K562 (cell line): ENCODE measurements at regions not wholly inside any gene's neighbourhood (a gene's known extent, or its start where the extent isn't known, plus 50 kb on each side); places are given as distances from the start of the nearest gene placed in this dataset.
A peak's percentile ranks its signal among the peaks of the same experiment; 100 is the strongest.

Source experiments
- ATAC-seq: fragments of 200-7000 bp; cut with Tn5 transposase; 3 replicates; pipeline ENCODE4 v1.9.1; 2020; ENCODE audit warnings: moderate library complexity
- BruUV-seq: library from RNA; stranded (reverse); fragments of 400-500 nt; replicated peaks from 2 replicates; lab custom pipeline; 2021; lab: Mats Ljungman, UMichigan
- CTCF ChIA-PET: fragments of 300-600 bp; formaldehyde crosslinking; extraction: SDS; loops from one replicate; lab custom pipeline; 2021; ENCODE audit warnings: low intra/inter-chr PET ratio; lab: Yijun Ruan, JAX
- POLR2A ChIA-PET: fragments of 300-600, 350-650 bp; sonication (Branson Sonifier 250); formaldehyde crosslinking; extraction: SDS; loops from one replicate; lab custom pipeline; 2021; ENCODE audit warnings: antibody characterized with exemption, inconsistent platforms; lab: Yijun Ruan, JAX
- DNase-seq, 4 experiments: peaks; one replicate each; pipeline versions ENCODE4 v3.0.0 to v3.0.0-alpha.2; 2011 to 2018; ENCODE audit warnings: low spot score in 3 of 4, mixed read lengths in 3 of 4; ENCODE audit errors: extremely low read depth in 1 of 4
- FAIRE-seq: peaks from 2 replicates; lab custom pipeline; 2011; peaks lifted over from hg19 to GRCh38; lab: Jason Lieb, UNC
- H2AFZ ChIP-seq: 2 replicates; pipeline ENCODE4 v1.6.0; 2011; ENCODE audit warnings: low read depth, low read length, control low read depth, inconsistent platforms
- H3K27ac ChIP-seq: fragments of 200-600 bp; 3 replicates; pipeline ENCODE4 v1.8.0; 2011; ENCODE audit warnings: low read depth, mild to moderate bottlenecking, control low read depth, inconsistent platforms, low read length, moderate library complexity, mixed read lengths; ENCODE audit errors: extremely low read depth
- H3K27me3 ChIP-seq, 2 experiments: fragments of 300-600 bp in 1 of 2; 2 replicates in 1 of 2; 3 replicates in 1 of 2; pipeline versions ENCODE4 v1.6.0 to v1.8.0; 2011; ENCODE audit warnings: inconsistent platforms in 2 of 2, low read length in 2 of 2, mild to moderate bottlenecking in 1 of 2, mixed read lengths in 1 of 2, moderate library complexity in 1 of 2; ENCODE audit not compliant: control insufficient read depth in 2 of 2, insufficient read depth in 2 of 2
- H3K36me3 ChIP-seq: fragments of 300-600 bp; 3 replicates; pipeline ENCODE4 v1.8.0; 2011; ENCODE audit warnings: mild to moderate bottlenecking, low read length, inconsistent platforms; ENCODE audit not compliant: control insufficient read depth, insufficient read depth
- H3K4me1 ChIP-seq, 2 experiments: fragments of 200-600 bp in 1 of 2; replicated peaks in 1 of 2; 2 replicates in 1 of 2; 3 replicates in 1 of 2; pipeline versions ENCODE4 v1.5.1 to v1.8.0; 2011; ENCODE audit warnings: inconsistent platforms in 2 of 2, low read length in 2 of 2, mild to moderate bottlenecking in 1 of 2, mixed read lengths in 1 of 2, moderate library complexity in 1 of 2; ENCODE audit not compliant: control insufficient read depth in 2 of 2, insufficient read depth in 2 of 2
- H3K4me2 ChIP-seq: 2 replicates; pipeline ENCODE4 v1.6.1; 2011; ENCODE audit warnings: low read length, control low read depth, inconsistent platforms, mixed read lengths; ENCODE audit not compliant: insufficient read depth
- H3K4me3 ChIP-seq: fragments of 200-600 bp; sonication (generic), shearing (Covaris generic); 2 replicates; pipeline ENCODE4 v1.5.1; 2016; ENCODE audit warnings: control low read depth, inconsistent platforms
- H3K79me2 ChIP-seq: fragments of 200-600 bp; 3 replicates; pipeline ENCODE4 v1.8.0; 2011; ENCODE audit warnings: low read length, inconsistent platforms; ENCODE audit not compliant: control insufficient read depth, insufficient read depth
- H3K9ac ChIP-seq, 2 experiments: 2 replicates each; pipeline versions ENCODE4 v1.6.0 to v1.6.1; 2011; ENCODE audit warnings: low read depth in 2 of 2, low read length in 2 of 2, control low read depth in 1 of 2, inconsistent platforms in 1 of 2, mild to moderate bottlenecking in 1 of 2, mixed read lengths in 1 of 2; ENCODE audit not compliant: insufficient read depth in 1 of 2
- H3K9me1 ChIP-seq: one replicate; pipeline ENCODE4 v1.6.0; 2011; ENCODE audit warnings: inconsistent platforms, mild to moderate bottlenecking, low read length, moderate library complexity; ENCODE audit not compliant: control insufficient read depth, insufficient read depth
- H3K9me3 ChIP-seq: replicated peaks from 2 replicates; pipeline ENCODE4 v1.5.1; 2011; ENCODE audit warnings: low read depth, low read length, inconsistent platforms; ENCODE audit not compliant: control insufficient read depth, insufficient read depth
- H4K20me1 ChIP-seq: replicated peaks from 2 replicates; pipeline ENCODE4 v1.6.1; 2011; ENCODE audit warnings: low read length, inconsistent platforms, mixed read lengths; ENCODE audit not compliant: control insufficient read depth, insufficient read depth
- CEBPG ChIP-seq, 3 experiments: fragments of 200-800 bp in 1 of 3; sonication (Bioruptor generic) in 1 of 3; sonication (generic) in 1 of 3; formaldehyde crosslinking in 1 of 3; IDR thresholded peaks in 2 of 3; conservative IDR thresholded peaks in 1 of 3; 2 replicates each; pipeline versions ENCODE4 v1.6.1 to v1.8.0; 2016 to 2022; ENCODE audit warnings: missing compliant biosample characterization in 2 of 3, missing genetic modification characterization in 2 of 3, mild to moderate bottlenecking in 1 of 3, missing genetic modification reagents in 1 of 3
- MCM7 ChIP-seq, 2 experiments: fragments of 450-650 bp; IDR thresholded peaks; 2 replicates each; pipeline ENCODE4 v1.6.1; 2016 to 2018
- RAD21 ChIP-seq, 2 experiments: fragments of 250-450 bp in 1 of 2; fragments of 450-650 bp in 1 of 2; sonication (Bioruptor Pico) in 1 of 2; formaldehyde crosslinking in 1 of 2; IDR thresholded peaks in 1 of 2; conservative IDR thresholded peaks in 1 of 2; 2 replicates each; pipeline versions ENCODE4 v1.4.0 to v1.8.0; 2020 to 2022; ENCODE audit warnings: mild to moderate bottlenecking in 2 of 2, moderate library complexity in 1 of 2
- RBM22 ChIP-seq: fragments of 200-400 bp; formaldehyde crosslinking; IDR thresholded peaks from 2 replicates; pipeline ENCODE4 v1.6.1; 2018; ENCODE audit warnings: low read length, low read depth; ENCODE audit not compliant: poor library complexity, severe bottlenecking
- SMC3 ChIP-seq: conservative IDR thresholded peaks from 2 replicates; pipeline ENCODE4 v1.6.1; 2011; ENCODE audit warnings: low read depth, low read length, improper control_type of control experiment; ENCODE audit not compliant: insufficient read depth
- WGBS: fragments of 100-300 bp; shearing (Covaris generic); methylation state at CpG from one replicate; pipeline ENCODE4 v1.1.6; 2016; ENCODE audit warnings: low coverage, mixed read lengths; ENCODE audit not compliant: insufficient coverage; ENCODE audit errors: missing lambda C conversion rate; 5-methylcytosine and 5-hydroxymethylcytosine counted together
- in situ Hi-C: fragments of 300-500 bp; cut with MboI; formaldehyde crosslinking; loops from 4 replicates; pipeline ENCODE4 v1.15.0; 2018; ENCODE audit warnings: inconsistent platforms, mixed read lengths
- intact Hi-C: fragments of 100-400 bp; cut with micrococcal nuclease; formaldehyde crosslinking; loops from 2 replicates; pipeline ENCODE4 v1.14.2; 2022
- TF ChIP-seq, protein P1 (sequence below): fragments of 450-650 bp; IDR thresholded peaks from 2 replicates; pipeline ENCODE4 v1.7.0; 2016; ENCODE audit warnings: borderline replicate concordance
- TF ChIP-seq, protein P2 (sequence below), 3 experiments: IDR thresholded peaks in 2 of 3; conservative IDR thresholded peaks in 1 of 3; 2 replicates each; pipeline ENCODE4 v1.5.1; 2011 to 2012; ENCODE audit warnings: low read length in 3 of 3, mild to moderate bottlenecking in 3 of 3, control low read depth in 2 of 3, improper control_type of control experiment in 1 of 3, inconsistent platforms in 1 of 3, low read depth in 1 of 3, mixed read lengths in 1 of 3, moderate library complexity in 1 of 3; ENCODE audit not compliant: insufficient read depth in 2 of 3

DNA sequence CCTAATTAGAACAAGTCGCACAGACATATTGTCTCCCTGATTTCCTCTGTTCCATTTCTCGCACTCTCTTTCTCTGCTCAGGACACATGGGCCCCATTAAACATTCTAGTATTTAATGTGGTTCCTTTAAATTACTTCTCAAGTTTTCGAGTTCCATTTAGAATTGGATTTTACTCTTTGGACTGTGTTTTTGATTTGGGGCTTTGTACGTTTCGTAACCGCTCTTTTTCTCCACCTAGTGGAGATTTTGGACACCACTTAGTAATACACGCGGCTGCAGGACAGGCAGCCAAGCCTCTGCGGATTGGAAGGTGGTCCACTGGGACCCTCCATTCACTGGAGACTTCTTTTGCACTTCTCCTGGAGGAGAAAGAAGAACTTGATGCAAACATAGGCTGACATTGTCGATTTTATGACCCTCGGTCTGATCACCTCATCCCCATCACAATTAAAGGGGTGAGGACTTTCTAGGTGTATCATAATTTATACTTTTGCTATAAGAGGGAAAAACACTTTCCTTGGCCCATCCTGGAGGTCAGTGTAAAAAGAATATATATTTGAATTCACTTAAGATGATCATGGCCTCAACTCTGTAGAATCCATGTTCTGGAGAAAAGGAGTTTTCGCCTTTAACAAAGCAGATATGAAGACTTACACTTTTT lies 85.7 kb downstream of the NOG start:
- WGBS = 1% methylated on average over 12 of the region's 12 CpGs
- POLR2A ChIA-PET = no interaction called here
- Histone ChIP-seq H2AFZ (no peak overlapping the region), H3K4me1 (no peaks in the 10 kb centered on the region), H3K9me1 (no peaks in the 10 kb centered on the region), H3K4me3 (no peak overlapping the region), H3K4me2 (no peak overlapping the region), H3K79me2 (no peaks in the 10 kb centered on the region), H3K36me3 (no peaks in the 10 kb centered on the region), H3K9ac (no peak overlapping the region), H3K27me3 (peaks cover 6 to 13% of the 10 kb centered on the region in 2 experiments; a peak in 2 of 5 replicates), H4K20me1 (no peaks in the 10 kb centered on the region), H3K27ac (no peak overlapping the region), H3K9me3 (no peaks in the 10 kb centered on the region)
- in situ Hi-C loops (no loop called here), intact Hi-C loops (loop anchor here (10.0 kb wide), 1 partner anchor 84 kb away; the partner anchor contains the start of gene NOG)
- BruUV-seq = no TSS peak
- DNase-seq (peak; percentile 20 to 44 (median 34)), ATAC-seq (peak; percentile 77), FAIRE-seq (peak; percentile 71)
- CTCF ChIA-PET = no interaction called here
- no peak for TF ChIP-seq MCM7 (IDR thresholded peaks at IDR 0.05)
- TF ChIP-seq, protein P1, sequence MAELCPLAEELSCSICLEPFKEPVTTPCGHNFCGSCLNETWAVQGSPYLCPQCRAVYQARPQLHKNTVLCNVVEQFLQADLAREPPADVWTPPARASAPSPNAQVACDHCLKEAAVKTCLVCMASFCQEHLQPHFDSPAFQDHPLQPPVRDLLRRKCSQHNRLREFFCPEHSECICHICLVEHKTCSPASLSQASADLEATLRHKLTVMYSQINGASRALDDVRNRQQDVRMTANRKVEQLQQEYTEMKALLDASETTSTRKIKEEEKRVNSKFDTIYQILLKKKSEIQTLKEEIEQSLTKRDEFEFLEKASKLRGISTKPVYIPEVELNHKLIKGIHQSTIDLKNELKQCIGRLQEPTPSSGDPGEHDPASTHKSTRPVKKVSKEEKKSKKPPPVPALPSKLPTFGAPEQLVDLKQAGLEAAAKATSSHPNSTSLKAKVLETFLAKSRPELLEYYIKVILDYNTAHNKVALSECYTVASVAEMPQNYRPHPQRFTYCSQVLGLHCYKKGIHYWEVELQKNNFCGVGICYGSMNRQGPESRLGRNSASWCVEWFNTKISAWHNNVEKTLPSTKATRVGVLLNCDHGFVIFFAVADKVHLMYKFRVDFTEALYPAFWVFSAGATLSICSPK = no peak
- TF ChIP-seq RBM22 = no peak
- 0 out of 2 replicates have a peak, but pooled peaks have one; percentile 25 for TF ChIP-seq SMC3
- no peak for TF ChIP-seq CEBPG (CRISPR knock-in tag; IDR thresholded peaks at IDR 0.05)
- TF ChIP-seq CEBPG (tag; conservative IDR thresholded peaks at IDR 0.05 in 1 of 2, IDR thresholded peaks at IDR 0.05 in 1 of 2) = peak in 1 of 2 experiments; percentile 33; a peak in 1 of 4 replicates
- peak in 1 of 2 experiments; percentile 45; a peak in 2 of 4 replicates for TF ChIP-seq RAD21 (CRISPR knock-in tag; conservative IDR thresholded peaks at IDR 0.05 in 1 of 2, IDR thresholded peaks at IDR 0.05 in 1 of 2)
- TF ChIP-seq, protein P2, sequence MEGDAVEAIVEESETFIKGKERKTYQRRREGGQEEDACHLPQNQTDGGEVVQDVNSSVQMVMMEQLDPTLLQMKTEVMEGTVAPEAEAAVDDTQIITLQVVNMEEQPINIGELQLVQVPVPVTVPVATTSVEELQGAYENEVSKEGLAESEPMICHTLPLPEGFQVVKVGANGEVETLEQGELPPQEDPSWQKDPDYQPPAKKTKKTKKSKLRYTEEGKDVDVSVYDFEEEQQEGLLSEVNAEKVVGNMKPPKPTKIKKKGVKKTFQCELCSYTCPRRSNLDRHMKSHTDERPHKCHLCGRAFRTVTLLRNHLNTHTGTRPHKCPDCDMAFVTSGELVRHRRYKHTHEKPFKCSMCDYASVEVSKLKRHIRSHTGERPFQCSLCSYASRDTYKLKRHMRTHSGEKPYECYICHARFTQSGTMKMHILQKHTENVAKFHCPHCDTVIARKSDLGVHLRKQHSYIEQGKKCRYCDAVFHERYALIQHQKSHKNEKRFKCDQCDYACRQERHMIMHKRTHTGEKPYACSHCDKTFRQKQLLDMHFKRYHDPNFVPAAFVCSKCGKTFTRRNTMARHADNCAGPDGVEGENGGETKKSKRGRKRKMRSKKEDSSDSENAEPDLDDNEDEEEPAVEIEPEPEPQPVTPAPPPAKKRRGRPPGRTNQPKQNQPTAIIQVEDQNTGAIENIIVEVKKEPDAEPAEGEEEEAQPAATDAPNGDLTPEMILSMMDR (IDR thresholded peaks at IDR 0.05 in 2 of 3, conservative IDR thresholded peaks at IDR 0.05 in 1 of 3; ENCODE audit: insufficient read depth in 2 of 3, low read depth in 1 of 3, low read length in 3 of 3) = peak; percentile 40 to 66 (median 51); a peak in 5 of 6 replicates
